ENCODE measurements at regions not wholly inside any gene's neighbourhood (a gene's known extent, or its start where the extent isn't known, plus 50 kb on each side); places are given as distances from the start of the nearest gene placed in this dataset.

GRCh38 chr5:154107010-154107409, 68.2 kb downstream of the MFAP3 start:
- no peak overlapping the region for H3K4me3 ChIP-seq (replicated peaks; ENCODE audit: low read depth, low read length)
- TF ChIP-seq CTCF (IDR thresholded peaks at IDR 0.05; ENCODE audit: low read depth, low read length, missing control alignments): no peak
- no peak for DNase-seq (ENCODE audit: extremely low read depth, low read depth)

- no peak overlapping the region for H3K4me3 ChIP-seq (replicated peaks; ENCODE audit: low read depth, low read length)
- no peak for TF ChIP-seq CTCF (IDR thresholded peaks at IDR 0.05; ENCODE audit: low read depth, low read length, missing control alignments)
- DNase-seq (ENCODE audit: extremely low read depth, low read depth): no peak
Measured at GRCh38 chr5:154107756-154108155, 69.0 kb downstream of the MFAP3 start.

GRCh38 chr5:154109416-154110106, 70.8 kb downstream of the MFAP3 start:
- H3K4me3 ChIP-seq (replicated peaks; ENCODE audit: low read depth, low read length): no peak overlapping the region
- no peak for TF ChIP-seq CTCF (IDR thresholded peaks at IDR 0.05; ENCODE audit: low read depth, low read length, missing control alignments)
- DNase-seq (ENCODE audit: extremely low read depth, low read depth): no peak

GRCh38 chr5:154110107-154110453, 71.3 kb downstream of the MFAP3 start:
- TF ChIP-seq CTCF (IDR thresholded peaks at IDR 0.05; ENCODE audit: low read depth, low read length, missing control alignments): no peak
- DNase-seq (ENCODE audit: extremely low read depth, low read depth): no peak
- H3K4me3 ChIP-seq (replicated peaks; ENCODE audit: low read depth, low read length): no peak overlapping the region

GRCh38 chr5:154110716-154111115, 71.9 kb downstream of the MFAP3 start:
- TF ChIP-seq CTCF (IDR thresholded peaks at IDR 0.05; ENCODE audit: low read depth, low read length, missing control alignments): no peak
- peak; percentile 27 for DNase-seq (ENCODE audit: extremely low read depth, low read depth)
- no peak overlapping the region for H3K4me3 ChIP-seq (replicated peaks; ENCODE audit: low read depth, low read length)

GRCh38 chr5:154111214-154111613, 72.4 kb downstream of the MFAP3 start:
- no peak for TF ChIP-seq CTCF (IDR thresholded peaks at IDR 0.05; ENCODE audit: low read depth, low read length, missing control alignments)
- DNase-seq (ENCODE audit: extremely low read depth, low read depth): no peak
- H3K4me3 ChIP-seq (replicated peaks; ENCODE audit: low read depth, low read length): no peak overlapping the region

GRCh38 chr5:154112255-154112654, 73.5 kb downstream of the MFAP3 start:
- no peak for TF ChIP-seq CTCF (IDR thresholded peaks at IDR 0.05; ENCODE audit: low read depth, low read length, missing control alignments)
- H3K4me3 ChIP-seq (replicated peaks; ENCODE audit: low read depth, low read length): no peak overlapping the region
- DNase-seq (ENCODE audit: extremely low read depth, low read depth): no peak
